SK-N-SH treated with all-trans-retinoic acid at 6 μM for 48 hours (cell line): ENCODE measurements at regions not wholly inside any gene's neighbourhood (a gene's known extent, or its start where the extent isn't known, plus 50 kb on each side); places are given as distances from the start of the nearest gene placed in this dataset.

Experiments
- ATAC-seq: fragments of 200-7000 bp; cut with Tn5 transposase; 3 replicates; pipeline ENCODE4 v1.9.1; 2020; ENCODE audit warnings: mild to moderate bottlenecking, moderate library complexity
- ARNTL ChIP-seq: fragments of 450-650 bp; formaldehyde crosslinking; IDR thresholded peaks from 2 replicates; pipeline ENCODE4 v1.5.0; 2020; ENCODE audit warnings: low read depth, mild to moderate bottlenecking, moderate library complexity, borderline replicate concordance
- CREB5 ChIP-seq: fragments of 250-450 bp; sonication (Bioruptor Pico); IDR thresholded peaks from 2 replicates; pipeline ENCODE4 v1.5.1; 2020; ENCODE audit warnings: low read depth, mild to moderate bottlenecking, moderate library complexity
- CSRNP3 ChIP-seq: fragments of 250-450 bp; sonication (Bioruptor Pico); IDR thresholded peaks from 2 replicates; pipeline ENCODE4 v1.5.1; 2021; ENCODE audit warnings: mild to moderate bottlenecking, moderate library complexity
- ESRRG ChIP-seq: fragments of 250-450 bp; sonication (Bioruptor Pico); IDR thresholded peaks from 2 replicates; pipeline ENCODE4 v1.6.1; 2021; ENCODE audit warnings: mild to moderate bottlenecking
- OSR1 ChIP-seq: fragments of 250-450 bp; sonication (Bioruptor Pico); IDR thresholded peaks from 2 replicates; pipeline ENCODE4 v1.8.0; 2022; ENCODE audit warnings: moderate library complexity, mild to moderate bottlenecking, inconsistent platforms
- PATZ1 ChIP-seq: fragments of 250-450 bp; sonication (Bioruptor Pico); IDR thresholded peaks from 2 replicates; pipeline ENCODE4 v1.8.0; 2020; ENCODE audit warnings: mild to moderate bottlenecking, moderate library complexity, borderline replicate concordance
- POU6F1 ChIP-seq: fragments of 250-450 bp; sonication (Bioruptor Pico); IDR thresholded peaks from 2 replicates; pipeline ENCODE4 v1.8.0; 2021; ENCODE audit warnings: low read depth, mild to moderate bottlenecking, moderate library complexity, borderline replicate concordance
- PPARA ChIP-seq: fragments of 250-450 bp; sonication (Bioruptor Pico); IDR thresholded peaks from 2 replicates; pipeline ENCODE4 v1.5.0; 2020; ENCODE audit warnings: mild to moderate bottlenecking, borderline replicate concordance
- TCF4 ChIP-seq: fragments of 250-450 bp; sonication (Bioruptor Pico); IDR thresholded peaks from 2 replicates; pipeline ENCODE4 v1.8.0; 2021; ENCODE audit warnings: mild to moderate bottlenecking, moderate library complexity, borderline replicate concordance
- TOX ChIP-seq: fragments of 250-450 bp; sonication (Bioruptor Pico); IDR thresholded peaks from 2 replicates; pipeline ENCODE4 v1.8.0; 2021; ENCODE audit warnings: mild to moderate bottlenecking, moderate library complexity, borderline replicate concordance
- TSHZ2 ChIP-seq: fragments of 250-450 bp; sonication (Bioruptor Pico); IDR thresholded peaks from 2 replicates; pipeline ENCODE4 v1.5.0; 2020; ENCODE audit warnings: mild to moderate bottlenecking, moderate library complexity
- ZFP3 ChIP-seq: fragments of 250-450 bp; sonication (Bioruptor Pico); IDR thresholded peaks from 2 replicates; pipeline ENCODE4 v1.5.0; 2020; ENCODE audit warnings: mild to moderate bottlenecking, moderate library complexity
- ZNF70 ChIP-seq: fragments of 450-650 bp; formaldehyde crosslinking; IDR thresholded peaks from 2 replicates; pipeline ENCODE4 v1.5.0; 2020; ENCODE audit warnings: mild to moderate bottlenecking, moderate library complexity

GRCh38 chr3:132239587-132239986 is 77.6 kb upstream of the ACP3 start:
- TF ChIP-seq ZNF70 (CRISPR knock-in tag) = no peak
- no peak for TF ChIP-seq ESRRG (CRISPR knock-in tag)
- no peak for ATAC-seq

GRCh38 chr3:132241776-132242514 is 75.3 kb upstream of the ACP3 start:
- ATAC-seq = no peak
- TF ChIP-seq PATZ1 (CRISPR knock-in tag) (no peak), ESRRG (CRISPR knock-in tag) (no peak), OSR1 (no peak), ZNF70 (CRISPR knock-in tag) (no peak), CREB5 (CRISPR knock-in tag) (no peak), ZFP3 (CRISPR knock-in tag) (no peak), TCF4 (CRISPR knock-in tag) (no peak), ARNTL (CRISPR knock-in tag) (no peak)

- ATAC-seq = no peak
- TF ChIP-seq TOX = no peak
- no peak for TF ChIP-seq PATZ1 (CRISPR knock-in tag)
- TF ChIP-seq TCF4 (CRISPR knock-in tag) = no peak
- no peak for TF ChIP-seq ZFP3 (CRISPR knock-in tag)
- TF ChIP-seq PPARA (CRISPR knock-in tag) = no peak
- no peak for TF ChIP-seq ZNF70 (CRISPR knock-in tag)
- no peak for TF ChIP-seq TSHZ2
- TF ChIP-seq ARNTL (CRISPR knock-in tag) = no peak
- no peak for TF ChIP-seq CSRNP3 (CRISPR knock-in tag)
- no peak for TF ChIP-seq POU6F1 (CRISPR knock-in tag)
- no peak for TF ChIP-seq CREB5 (CRISPR knock-in tag)
Measured at GRCh38 chr3:132242790-132243189, 74.4 kb upstream of the ACP3 start.
